ENCODE measurements at regions not wholly inside any gene's neighbourhood (a gene's known extent, or its start where the extent isn't known, plus 50 kb on each side); places are given as distances from the start of the nearest gene placed in this dataset.

GRCh38 chr13:23087880-23088279 is 92.9 kb upstream of the SGCG start:
- 89 to 92% methylated on average over 1 of the region's 1 CpG for WGBS, 2 experiments (ENCODE audit: insufficient coverage in 1 of 2, insufficient read length in 1 of 2)
- H3K9ac ChIP-seq (ENCODE audit: extremely low read depth, low read length, poor library complexity, severe bottlenecking), result no peak overlapping the region
- H3K36me3 Mint-ChIP-seq (ENCODE audit: low read depth), result no peaks in the 10 kb centered on the region
- H3K4me3 ChIP-seq (ENCODE audit: low read length), result peak overlapping the region; percentile 2
- peak; percentile 83 for DNase-seq
- H3K27me3 Mint-ChIP-seq (ENCODE audit: insufficient read depth), result no peaks in the 10 kb centered on the region
- peaks cover 10% of the 10 kb centered on the region for H3K4me1 Mint-ChIP-seq
- no peak overlapping the region for H3K4me3 Mint-ChIP-seq
- H3K36me3 ChIP-seq (ENCODE audit: control insufficient read depth, insufficient read depth, low read length), result no peaks in the 10 kb centered on the region
- H3K27ac Mint-ChIP-seq, result no peak overlapping the region
- H3K4me1 ChIP-seq (ENCODE audit: control insufficient read depth, insufficient read depth, low read length), result peaks cover 4% of the 10 kb centered on the region
- peak; percentile 75 for TF ChIP-seq CTCF (conservative IDR thresholded peaks at IDR 0.05)
- no peaks in the 10 kb centered on the region for H3K27me3 ChIP-seq (ENCODE audit: control insufficient read depth, insufficient read depth, low read length, poor library complexity, severe bottlenecking)
- peaks cover 16% of the 10 kb centered on the region for H3K9me3 Mint-ChIP-seq
- H3K9me3 ChIP-seq (ENCODE audit: control insufficient read depth, low read length), result peaks cover 32% of the 10 kb centered on the region
- no peak overlapping the region for H3K27ac ChIP-seq (ENCODE audit: low read depth, low read length)

- Mint-ChIP-seq H3K4me1 (no peaks in the 10 kb centered on the region), H3K36me3 (ENCODE audit: low read depth) (no peaks in the 10 kb centered on the region), H3K27me3 (ENCODE audit: insufficient read depth) (no peaks in the 10 kb centered on the region), H3K4me3 (no peak overlapping the region), H3K9me3 (no peaks in the 10 kb centered on the region), H3K27ac (no peak overlapping the region)
- Histone ChIP-seq H3K9me3 (ENCODE audit: control insufficient read depth, low read length) (no peaks in the 10 kb centered on the region), H3K4me3 (ENCODE audit: low read length) (no peak overlapping the region), H3K27me3 (ENCODE audit: control insufficient read depth, insufficient read depth, low read length, poor library complexity, severe bottlenecking) (no peaks in the 10 kb centered on the region), H3K27ac (ENCODE audit: low read depth, low read length) (no peak overlapping the region), H3K4me1 (ENCODE audit: control insufficient read depth, insufficient read depth, low read length) (no peaks in the 10 kb centered on the region), H3K36me3 (ENCODE audit: control insufficient read depth, insufficient read depth, low read length) (no peaks in the 10 kb centered on the region), H3K9ac (ENCODE audit: extremely low read depth, low read length, poor library complexity, severe bottlenecking) (no peak overlapping the region)
- no peak for TF ChIP-seq CTCF (conservative IDR thresholded peaks at IDR 0.05)
- no peak for DNase-seq
- 93 to 96% methylated on average over 2 to 6 of the region's 7 CpGs for WGBS, 2 experiments (ENCODE audit: insufficient coverage in 1 of 2, insufficient read length in 1 of 2)
These were observed 82.4 kb upstream of the SGCG start for GRCh38 chr13:23098161-23098907.

GRCh38 chr13:23105051-23105450 is 75.7 kb upstream of the SGCG start:
- no peaks in the 10 kb centered on the region for H3K9me3 ChIP-seq (ENCODE audit: control insufficient read depth, low read length)
- H3K4me3 ChIP-seq (ENCODE audit: low read length), result no peak overlapping the region
- 80 to 90% methylated on average over 2 to 3 of the region's 3 CpGs for WGBS, 2 experiments (ENCODE audit: insufficient coverage in 1 of 2, insufficient read length in 1 of 2)
- H3K27ac ChIP-seq (ENCODE audit: low read depth, low read length), result no peak overlapping the region
- no peaks in the 10 kb centered on the region for H3K27me3 ChIP-seq (ENCODE audit: control insufficient read depth, insufficient read depth, low read length, poor library complexity, severe bottlenecking)
- Mint-ChIP-seq H3K4me1 (no peaks in the 10 kb centered on the region), H3K27me3 (ENCODE audit: insufficient read depth) (no peaks in the 10 kb centered on the region), H3K36me3 (ENCODE audit: low read depth) (no peaks in the 10 kb centered on the region), H3K9me3 (no peaks in the 10 kb centered on the region), H3K4me3 (no peak overlapping the region), H3K27ac (no peak overlapping the region)
- TF ChIP-seq CTCF (conservative IDR thresholded peaks at IDR 0.05), result no peak
- DNase-seq, result no peak
- H3K4me1 ChIP-seq (ENCODE audit: control insufficient read depth, insufficient read depth, low read length), result no peaks in the 10 kb centered on the region
- no peaks in the 10 kb centered on the region for H3K36me3 ChIP-seq (ENCODE audit: control insufficient read depth, insufficient read depth, low read length)
- H3K9ac ChIP-seq (ENCODE audit: extremely low read depth, low read length, poor library complexity, severe bottlenecking), result no peak overlapping the region
